Nephron progenitor cell (in vitro differentiated cells): ENCODE measurements at regions not wholly inside any gene's neighbourhood (a gene's known extent, or its start where the extent isn't known, plus 50 kb on each side); places are given as distances from the start of the nearest gene placed in this dataset.

Source experiments
- DNase-seq: peaks from one replicate; pipeline ENCODE4 v3.0.0; 2021
- H3K27ac Mint-ChIP-seq: 2 replicates; pipeline ENCODE4 v1.8.0; 2021; ENCODE audit warnings: mild to moderate bottlenecking, moderate library complexity, mixed read lengths
- H3K27me3 Mint-ChIP-seq: 2 replicates; pipeline ENCODE4 v1.8.0; 2021; ENCODE audit warnings: mild to moderate bottlenecking, low read depth, mixed read lengths; ENCODE audit not compliant: poor library complexity
- H3K36me3 Mint-ChIP-seq: 2 replicates; pipeline ENCODE4 v1.8.0; 2021; ENCODE audit warnings: low read depth, mixed read lengths
- H3K4me1 Mint-ChIP-seq: 2 replicates; pipeline ENCODE4 v1.8.0; 2021; ENCODE audit warnings: mixed read lengths
- H3K4me3 Mint-ChIP-seq: 2 replicates; pipeline ENCODE4 v1.8.0; 2021; ENCODE audit warnings: mild to moderate bottlenecking, moderate library complexity, mixed read lengths
- H3K9me3 Mint-ChIP-seq: 2 replicates; pipeline ENCODE4 v1.8.0; 2021; ENCODE audit warnings: mild to moderate bottlenecking, moderate library complexity, mixed read lengths
- TF ChIP-seq, protein P1 (sequence below): fragments of 200-600 bp; sonication (generic); IDR thresholded peaks from 2 replicates; pipeline ENCODE4 v1.5.0; 2021; ENCODE audit warnings: antibody characterized with exemption

DNA sequence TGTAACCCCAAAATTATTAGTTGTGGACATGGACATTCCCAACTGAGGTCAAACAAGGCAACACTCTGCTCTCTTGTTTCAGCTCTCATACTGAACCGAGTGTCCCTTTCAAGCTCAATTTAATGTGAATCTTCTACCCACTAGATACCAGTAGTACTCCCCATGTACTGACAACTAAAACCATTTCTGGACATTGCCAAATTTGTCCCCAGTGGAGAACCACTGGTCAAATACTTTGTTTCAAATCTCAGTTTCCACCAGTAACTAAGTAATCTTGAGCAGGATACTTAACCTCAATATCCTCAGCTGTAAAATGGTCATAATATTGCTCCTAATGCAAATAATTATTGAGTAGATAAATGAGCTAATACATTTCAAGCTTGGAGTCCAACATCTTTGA, 566.0 kb downstream of the ZIC1 start:
- no peaks in the 10 kb centered on the region for H3K36me3 Mint-ChIP-seq
- no peak overlapping the region for H3K27ac Mint-ChIP-seq
- H3K9me3 Mint-ChIP-seq: no peaks in the 10 kb centered on the region
- no peaks in the 10 kb centered on the region for H3K4me1 Mint-ChIP-seq
- no peak for DNase-seq
- peaks cover 10% of the 10 kb centered on the region for H3K27me3 Mint-ChIP-seq
- no peak overlapping the region for H3K4me3 Mint-ChIP-seq
- TF ChIP-seq, protein P1, sequence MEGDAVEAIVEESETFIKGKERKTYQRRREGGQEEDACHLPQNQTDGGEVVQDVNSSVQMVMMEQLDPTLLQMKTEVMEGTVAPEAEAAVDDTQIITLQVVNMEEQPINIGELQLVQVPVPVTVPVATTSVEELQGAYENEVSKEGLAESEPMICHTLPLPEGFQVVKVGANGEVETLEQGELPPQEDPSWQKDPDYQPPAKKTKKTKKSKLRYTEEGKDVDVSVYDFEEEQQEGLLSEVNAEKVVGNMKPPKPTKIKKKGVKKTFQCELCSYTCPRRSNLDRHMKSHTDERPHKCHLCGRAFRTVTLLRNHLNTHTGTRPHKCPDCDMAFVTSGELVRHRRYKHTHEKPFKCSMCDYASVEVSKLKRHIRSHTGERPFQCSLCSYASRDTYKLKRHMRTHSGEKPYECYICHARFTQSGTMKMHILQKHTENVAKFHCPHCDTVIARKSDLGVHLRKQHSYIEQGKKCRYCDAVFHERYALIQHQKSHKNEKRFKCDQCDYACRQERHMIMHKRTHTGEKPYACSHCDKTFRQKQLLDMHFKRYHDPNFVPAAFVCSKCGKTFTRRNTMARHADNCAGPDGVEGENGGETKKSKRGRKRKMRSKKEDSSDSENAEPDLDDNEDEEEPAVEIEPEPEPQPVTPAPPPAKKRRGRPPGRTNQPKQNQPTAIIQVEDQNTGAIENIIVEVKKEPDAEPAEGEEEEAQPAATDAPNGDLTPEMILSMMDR: no peak

DNA sequence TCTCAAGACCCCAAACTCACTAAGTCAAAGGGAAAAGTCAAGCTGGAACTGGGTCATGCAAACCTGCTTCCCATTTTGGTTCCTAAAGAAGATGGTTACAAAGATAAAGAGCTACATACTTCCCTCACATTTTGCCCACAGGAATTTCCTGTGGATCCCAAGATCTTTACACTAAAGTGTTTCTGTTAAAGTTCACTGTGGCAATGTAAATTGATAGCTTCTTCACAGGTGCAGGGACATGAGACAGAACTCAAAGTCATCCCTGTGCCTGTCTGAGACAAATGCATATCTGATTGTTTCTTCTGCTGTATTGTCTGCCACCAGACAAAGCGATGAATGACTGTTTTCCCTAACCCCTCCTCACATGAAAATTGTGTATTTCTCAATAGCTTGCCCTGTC, 567.8 kb downstream of the ZIC1 start:
- Mint-ChIP-seq H3K4me3 (no peak overlapping the region), H3K27ac (no peak overlapping the region), H3K4me1 (no peaks in the 10 kb centered on the region), H3K9me3 (no peaks in the 10 kb centered on the region), H3K36me3 (no peaks in the 10 kb centered on the region), H3K27me3 (peaks cover 11% of the 10 kb centered on the region)
- TF ChIP-seq, protein P1: no peak
- no peak for DNase-seq

DNA sequence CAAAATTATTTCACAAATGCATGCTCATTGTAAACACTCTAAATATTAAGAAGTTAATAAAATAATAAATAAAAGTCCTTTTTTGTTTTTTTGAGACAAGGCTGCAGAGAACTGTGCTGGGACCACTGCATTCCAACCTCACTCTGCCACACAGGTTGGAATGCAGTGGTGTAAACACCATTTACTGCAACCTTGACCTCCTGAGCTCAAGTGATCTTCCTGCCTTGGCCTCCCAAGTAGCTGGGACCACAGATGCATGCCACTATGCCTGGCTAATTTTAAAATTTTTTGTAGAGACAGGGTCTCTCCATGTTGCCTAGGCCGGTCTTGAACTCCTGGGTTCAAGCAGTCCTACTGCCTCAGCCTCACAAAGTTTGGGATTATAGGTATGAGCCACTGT, 578.4 kb downstream of the ZIC1 start:
- H3K27ac Mint-ChIP-seq: no peak overlapping the region
- H3K36me3 Mint-ChIP-seq: no peaks in the 10 kb centered on the region
- DNase-seq: no peak
- no peaks in the 10 kb centered on the region for H3K27me3 Mint-ChIP-seq
- peaks cover 3% of the 10 kb centered on the region for H3K9me3 Mint-ChIP-seq
- H3K4me1 Mint-ChIP-seq: no peaks in the 10 kb centered on the region
- H3K4me3 Mint-ChIP-seq: no peak overlapping the region
- TF ChIP-seq, protein P1: no peak

DNA sequence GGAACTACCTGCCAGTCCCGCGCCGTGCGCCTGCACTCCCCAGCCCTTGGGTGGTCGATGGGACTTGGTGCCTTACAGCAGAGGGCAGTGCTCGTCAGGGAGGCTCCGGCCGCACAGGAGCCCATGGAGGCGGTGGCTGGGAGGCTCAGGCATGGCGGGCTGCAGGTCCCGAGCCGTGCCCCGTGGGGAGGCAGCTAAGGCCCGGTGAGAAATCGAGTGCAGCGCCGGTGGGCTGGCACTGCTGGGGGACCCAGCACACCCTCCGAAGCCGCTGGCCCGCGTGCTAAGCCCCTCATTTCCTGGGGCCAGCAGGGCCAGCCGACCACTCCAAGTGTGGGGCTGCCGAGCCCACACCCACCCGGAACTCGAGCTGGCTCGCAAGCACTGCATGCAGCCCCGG, 580.2 kb downstream of the ZIC1 start:
- Mint-ChIP-seq H3K27ac (no peak overlapping the region), H3K27me3 (no peaks in the 10 kb centered on the region), H3K4me1 (no peaks in the 10 kb centered on the region), H3K9me3 (peaks cover 3% of the 10 kb centered on the region), H3K4me3 (no peak overlapping the region), H3K36me3 (no peaks in the 10 kb centered on the region)
- TF ChIP-seq, protein P1: no peak
- no peak for DNase-seq

DNA sequence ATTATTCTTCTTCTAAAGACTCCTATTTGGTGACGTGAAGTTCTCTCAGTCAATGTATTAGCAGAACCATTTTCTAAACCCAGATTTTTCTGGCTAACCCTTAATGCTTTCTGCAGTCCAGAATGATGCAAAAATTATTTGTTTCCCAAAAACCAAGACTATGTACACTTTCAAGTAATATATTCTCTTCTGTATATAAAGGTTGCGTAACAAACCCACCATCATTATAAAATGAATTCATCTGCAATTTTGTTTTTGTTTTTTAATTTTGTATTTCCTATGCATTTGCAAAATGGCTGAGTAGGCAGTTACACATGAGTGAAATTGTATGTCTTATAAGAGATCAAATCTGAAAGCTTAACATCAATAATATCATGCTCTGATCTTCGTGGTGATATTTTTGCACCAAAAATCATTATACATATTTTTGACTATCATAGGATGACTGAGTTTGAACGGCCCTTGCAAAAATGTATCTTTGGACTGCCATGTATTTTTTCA, 593.6 kb downstream of the ZIC1 start:
- H3K4me1 Mint-ChIP-seq: no peaks in the 10 kb centered on the region
- no peaks in the 10 kb centered on the region for H3K9me3 Mint-ChIP-seq
- no peaks in the 10 kb centered on the region for H3K27me3 Mint-ChIP-seq
- no peaks in the 10 kb centered on the region for H3K36me3 Mint-ChIP-seq
- TF ChIP-seq, protein P1: no peak
- no peak overlapping the region for H3K27ac Mint-ChIP-seq
- DNase-seq: no peak
- no peak overlapping the region for H3K4me3 Mint-ChIP-seq

DNA sequence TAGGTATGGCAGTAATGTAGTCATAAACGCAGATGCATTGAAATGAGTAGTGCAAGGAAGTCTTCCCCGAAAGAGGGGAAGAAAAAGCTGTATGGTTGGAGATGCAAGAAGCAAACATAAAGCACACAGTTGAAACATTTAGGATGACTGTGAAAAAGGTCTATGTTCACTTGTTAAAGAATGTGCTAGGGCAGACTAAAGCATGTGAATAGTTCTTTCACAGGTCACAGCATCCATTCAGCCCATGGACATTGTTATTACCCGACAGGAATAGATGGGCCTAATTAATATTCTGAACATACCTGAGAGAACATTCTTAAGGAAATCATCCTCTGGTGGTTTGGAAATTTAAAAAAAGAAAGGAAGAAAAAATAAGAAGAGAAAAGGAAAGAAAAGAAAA, 595.2 kb downstream of the ZIC1 start:
- H3K27ac Mint-ChIP-seq: no peak overlapping the region
- no peak for DNase-seq
- H3K36me3 Mint-ChIP-seq: no peaks in the 10 kb centered on the region
- TF ChIP-seq, protein P1: no peak
- H3K4me3 Mint-ChIP-seq: no peak overlapping the region
- H3K27me3 Mint-ChIP-seq: no peaks in the 10 kb centered on the region
- no peaks in the 10 kb centered on the region for H3K4me1 Mint-ChIP-seq
- H3K9me3 Mint-ChIP-seq: no peaks in the 10 kb centered on the region
